NCI-H524 (cell line): ENCODE measurements at regions not wholly inside any gene's neighbourhood (a gene's known extent, or its start where the extent isn't known, plus 50 kb on each side); places are given as distances from the start of the nearest gene placed in this dataset.

Source experiments
- DNase-seq, 2 experiments: peaks; one replicate each; lab custom pipeline; 2025; lab: John Stamatoyannopoulos, UW

- peak; percentile 53 to 76 for DNase-seq
Observed at GRCh38 chr5:160175438-160176218, 53.7 kb upstream of the FABP6 start.

GRCh38 chr5:160174780-160175437, 54.4 kb upstream of the FABP6 start:
- DNase-seq, result no peak

- DNase-seq, result no peak
Observed at GRCh38 chr5:160174290-160174689, 55.0 kb upstream of the FABP6 start.

- peak; percentile 68 to 86 for DNase-seq
Observed at GRCh38 chr5:160171666-160172065, 52.4 kb upstream of the PWWP2A start.

- no peak for DNase-seq
Observed at GRCh38 chr5:160169326-160169725, 50.1 kb upstream of the PWWP2A start.
